IPS-NIHi7 (cell line): ENCODE measurements at regions not wholly inside any gene's neighbourhood (a gene's known extent, or its start where the extent isn't known, plus 50 kb on each side); places are given as distances from the start of the nearest gene placed in this dataset.

Source experiments
- DNase-seq: peaks from one replicate; pipeline ENCODE4 v3.0.0; 2012; ENCODE audit warnings: mixed read lengths; ENCODE audit errors: extremely low spot score

- no peak for DNase-seq
These were observed 154.5 kb upstream of the STT3B start for GRCh38 chr3:31378231-31378630.

- no peak for DNase-seq
These were observed 153.1 kb upstream of the STT3B start for GRCh38 chr3:31379598-31379997.

- no peak for DNase-seq
These were observed 149.9 kb upstream of the STT3B start for GRCh38 chr3:31382856-31383255.

GRCh38 chr3:31384117-31384516, 148.6 kb upstream of the STT3B start:
- DNase-seq, result no peak

- DNase-seq, result no peak
These were observed 142.8 kb upstream of the STT3B start for GRCh38 chr3:31389939-31390338.

GRCh38 chr3:31390466-31390865, 142.3 kb upstream of the STT3B start:
- peak; percentile 26 for DNase-seq

GRCh38 chr3:31391150-31391549, 141.6 kb upstream of the STT3B start:
- peak; percentile 68 for DNase-seq

- no peak for DNase-seq
These were observed 140.2 kb upstream of the STT3B start for GRCh38 chr3:31392568-31392967.

GRCh38 chr3:31399271-31399670, 133.5 kb upstream of the STT3B start:
- DNase-seq, result no peak

- no peak for DNase-seq
These were observed 130.6 kb upstream of the STT3B start for GRCh38 chr3:31402117-31402516.

- DNase-seq, result no peak
These were observed 129.5 kb upstream of the STT3B start for GRCh38 chr3:31403197-31403596.

GRCh38 chr3:31404871-31405270, 127.9 kb upstream of the STT3B start:
- DNase-seq, result no peak

- DNase-seq, result no peak
These were observed 127.2 kb upstream of the STT3B start for GRCh38 chr3:31405515-31405914.

- no peak for DNase-seq
These were observed 125.8 kb upstream of the STT3B start for GRCh38 chr3:31406896-31407295.

- DNase-seq, result no peak
These were observed 125.1 kb upstream of the STT3B start for GRCh38 chr3:31407665-31408064.

GRCh38 chr3:31408720-31409119, 124.0 kb upstream of the STT3B start:
- no peak for DNase-seq

- DNase-seq, result no peak
These were observed 123.3 kb upstream of the STT3B start for GRCh38 chr3:31409389-31409788.

GRCh38 chr3:31409866-31410265, 122.9 kb upstream of the STT3B start:
- no peak for DNase-seq

- DNase-seq, result no peak
These were observed 122.3 kb upstream of the STT3B start for GRCh38 chr3:31410411-31410810.

GRCh38 chr3:31412832-31413231, 119.9 kb upstream of the STT3B start:
- DNase-seq, result no peak

GRCh38 chr3:31413515-31413914, 119.2 kb upstream of the STT3B start:
- DNase-seq, result no peak

GRCh38 chr3:31416980-31417379, 115.7 kb upstream of the STT3B start:
- DNase-seq, result no peak

- no peak for DNase-seq
These were observed 115.2 kb upstream of the STT3B start for GRCh38 chr3:31417486-31417885.

GRCh38 chr3:31420311-31420710, 112.4 kb upstream of the STT3B start:
- no peak for DNase-seq
